Sigmoid colon (tissue), 6 donors: ENCODE measurements at regions not wholly inside any gene's neighbourhood (a gene's known extent, or its start where the extent isn't known, plus 50 kb on each side); places are given as distances from the start of the nearest gene placed in this dataset.
"Not testable (repeated sequence)": the region's sequence is repeated elsewhere in the genome, so short reads cannot be mapped to it uniquely, and the experiment has no call there.

Source experiments
- DNase-seq: peaks from one replicate; pipeline ENCODE4 v3.0.0-alpha.2; 2019
- H3K27ac ChIP-seq, 4 donors: fragments of 200-600 bp; sonication (generic); one replicate each; pipeline ENCODE4 v1.5.1; 2016 to 2019; ENCODE audit warnings: mild to moderate bottlenecking in 1 of 4
- H3K27me3 ChIP-seq, 3 donors: fragments of 200-600 bp; sonication (generic); one replicate each; pipeline ENCODE4 v1.5.1; 2019; ENCODE audit warnings: mild to moderate bottlenecking in 1 of 3
- H3K36me3 ChIP-seq, 4 donors: fragments of 200-600 bp; sonication (generic); one replicate each; pipeline ENCODE4 v1.5.1; 2016 to 2019
- H3K4me1 ChIP-seq, 4 donors: fragments of 200-600 bp; sonication (generic); one replicate each; pipeline ENCODE4 v1.5.1; 2017 to 2019
- H3K4me3 ChIP-seq, 4 donors: fragments of 200-600 bp; sonication (generic); one replicate each; pipeline ENCODE4 v1.5.1; 2017 to 2019; ENCODE audit warnings: mild to moderate bottlenecking in 2 of 4, moderate library complexity in 1 of 4
- H3K9me3 ChIP-seq, 4 donors: fragments of 200-600 bp in 3 of 4; sonication (generic) in 3 of 4; one replicate each; pipeline versions ENCODE4 v1.5.1 to v1.6.1; 2013 to 2019
- EP300 ChIP-seq, 4 donors: sonication (generic); formaldehyde crosslinking; IDR thresholded peaks; one replicate each; pipeline ENCODE4 v1.6.1; 2017; ENCODE audit warnings: antibody characterized with exemption in 4 of 4
- POLR2A ChIP-seq, 2 donors: fragments of 450-650 bp; IDR thresholded peaks; one replicate each; pipeline ENCODE4 v1.6.1; 2016; ENCODE audit warnings: antibody characterized with exemption in 2 of 2, mild to moderate bottlenecking in 2 of 2, moderate library complexity in 2 of 2
- POLR2AphosphoS5 ChIP-seq, 4 donors: sonication (generic); formaldehyde crosslinking; IDR thresholded peaks; one replicate each; pipeline ENCODE4 v1.6.1; 2017; ENCODE audit warnings: antibody characterized with exemption in 4 of 4
- WGBS, 2 donors: extraction: QIAGEN DNeasy Blood & Tissue Kit; methylation state at CpG; one replicate each; pipeline ENCODE4 v1.1.7; 2013; 5-methylcytosine and 5-hydroxymethylcytosine counted together
- intact Hi-C: fragments of 100-400 bp; cut with DNase I; formaldehyde crosslinking; loops from one replicate; pipeline ENCODE4 v1.15.1; 2023
- TF ChIP-seq, protein P1 (sequence below), 4 experiments: fragments of 450-650 bp in 3 of 4; fragments of 200-600 bp in 1 of 4; IDR thresholded peaks; one replicate each; pipeline ENCODE4 v1.5.1; 2016 to 2019; ENCODE audit warnings: antibody characterized with exemption in 4 of 4, mild to moderate bottlenecking in 3 of 4, moderate library complexity in 2 of 4
- donor health status: healthy with polysubstance abuse.
- donor health status: healthy.

- no peak for DNase-seq
- Histone ChIP-seq H3K27me3 (no peaks in the 10 kb centered on the region), H3K4me3 (no peak overlapping the region), H3K9me3 (no peaks in the 10 kb centered on the region), H3K27ac (no peak overlapping the region), H3K36me3 (no peaks in the 10 kb centered on the region), H3K4me1 (no peaks in the 10 kb centered on the region)
- WGBS, 2 donors = 88 to 94% methylated on average over 5 of the region's 5 CpGs
- TF ChIP-seq POLR2A (IDR thresholded peaks at IDR 0.05) = no peak
- TF ChIP-seq POLR2AphosphoS5 (IDR thresholded peaks at IDR 0.05) = no peak
- TF ChIP-seq, protein P1, sequence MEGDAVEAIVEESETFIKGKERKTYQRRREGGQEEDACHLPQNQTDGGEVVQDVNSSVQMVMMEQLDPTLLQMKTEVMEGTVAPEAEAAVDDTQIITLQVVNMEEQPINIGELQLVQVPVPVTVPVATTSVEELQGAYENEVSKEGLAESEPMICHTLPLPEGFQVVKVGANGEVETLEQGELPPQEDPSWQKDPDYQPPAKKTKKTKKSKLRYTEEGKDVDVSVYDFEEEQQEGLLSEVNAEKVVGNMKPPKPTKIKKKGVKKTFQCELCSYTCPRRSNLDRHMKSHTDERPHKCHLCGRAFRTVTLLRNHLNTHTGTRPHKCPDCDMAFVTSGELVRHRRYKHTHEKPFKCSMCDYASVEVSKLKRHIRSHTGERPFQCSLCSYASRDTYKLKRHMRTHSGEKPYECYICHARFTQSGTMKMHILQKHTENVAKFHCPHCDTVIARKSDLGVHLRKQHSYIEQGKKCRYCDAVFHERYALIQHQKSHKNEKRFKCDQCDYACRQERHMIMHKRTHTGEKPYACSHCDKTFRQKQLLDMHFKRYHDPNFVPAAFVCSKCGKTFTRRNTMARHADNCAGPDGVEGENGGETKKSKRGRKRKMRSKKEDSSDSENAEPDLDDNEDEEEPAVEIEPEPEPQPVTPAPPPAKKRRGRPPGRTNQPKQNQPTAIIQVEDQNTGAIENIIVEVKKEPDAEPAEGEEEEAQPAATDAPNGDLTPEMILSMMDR (IDR thresholded peaks at IDR 0.05) = no peak
- no peak for TF ChIP-seq EP300 (IDR thresholded peaks at IDR 0.05)
- intact Hi-C loops = no loop called here
These were observed 225.9 kb downstream of the OXSM start for GRCh38 chr3:26015752-26016151.

GRCh38 chr3:26018889-26019288 lies 229.0 kb downstream of the OXSM start:
- no peak for DNase-seq
- 69 to 89% methylated on average over 1 of the region's 1 CpG for whole genome bisulfite sequencing, 2 donors
- Histone ChIP-seq H3K9me3 (no peaks in the 10 kb centered on the region), H3K4me1 (no peaks in the 10 kb centered on the region), H3K27me3 (no peaks in the 10 kb centered on the region), H3K36me3 (no peaks in the 10 kb centered on the region), H3K27ac (no peak overlapping the region), H3K4me3 (no peak overlapping the region)
- TF ChIP-seq POLR2AphosphoS5 (IDR thresholded peaks at IDR 0.05) (no peak), POLR2A (IDR thresholded peaks at IDR 0.05) (no peak), EP300 (IDR thresholded peaks at IDR 0.05) (no peak)
- TF ChIP-seq, protein P1 (IDR thresholded peaks at IDR 0.05) = no peak
- intact Hi-C loops = no loop called here

DNA sequence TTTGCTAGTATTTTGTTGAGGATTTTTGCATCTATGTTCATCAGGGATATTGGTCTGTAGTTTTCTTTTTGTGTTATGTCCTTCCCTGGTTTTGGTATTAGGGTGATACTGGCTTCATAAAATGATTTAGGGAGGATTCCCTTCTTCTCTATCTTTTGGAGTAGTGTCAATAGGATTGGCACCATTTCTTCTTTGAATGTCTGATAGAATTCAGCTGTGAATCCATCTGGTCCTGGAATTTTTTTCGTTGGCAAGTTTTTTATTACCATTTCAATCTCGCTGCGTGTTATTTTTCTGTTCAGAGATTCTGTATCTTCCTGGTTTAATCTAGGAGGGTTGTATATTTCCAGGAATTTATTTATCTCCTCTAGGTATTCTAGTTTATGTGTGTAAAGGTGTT lies 234.3 kb downstream of the OXSM start:
- 75 to 87% methylated on average over 3 of the region's 3 CpGs for WGBS, 2 donors
- H3K27ac ChIP-seq, H3K36me3 ChIP-seq, DNase-seq, H3K4me3 ChIP-seq, H3K4me1 ChIP-seq, H3K27me3 ChIP-seq, intact Hi-C loops, H3K9me3 ChIP-seq: not testable (repeated sequence)

GRCh38 chr3:26029321-26029720 lies 239.4 kb downstream of the OXSM start:
- Histone ChIP-seq H3K27ac (no peak overlapping the region), H3K9me3 (peaks cover 0 to 3% (median 1%) of the 10 kb centered on the region in 4 donors), H3K4me1 (no peaks in the 10 kb centered on the region), H3K4me3 (no peak overlapping the region), H3K36me3 (no peaks in the 10 kb centered on the region), H3K27me3 (no peaks in the 10 kb centered on the region)
- no peak for TF ChIP-seq POLR2A (IDR thresholded peaks at IDR 0.05)
- TF ChIP-seq, protein P1 (IDR thresholded peaks at IDR 0.05) = no peak
- no peak for TF ChIP-seq POLR2AphosphoS5 (IDR thresholded peaks at IDR 0.05)
- TF ChIP-seq EP300 (IDR thresholded peaks at IDR 0.05) = no peak
- DNase-seq = no peak
- WGBS, 2 donors = 79 to 90% methylated on average over 2 of the region's 2 CpGs
- intact Hi-C loops = no loop called here

DNA sequence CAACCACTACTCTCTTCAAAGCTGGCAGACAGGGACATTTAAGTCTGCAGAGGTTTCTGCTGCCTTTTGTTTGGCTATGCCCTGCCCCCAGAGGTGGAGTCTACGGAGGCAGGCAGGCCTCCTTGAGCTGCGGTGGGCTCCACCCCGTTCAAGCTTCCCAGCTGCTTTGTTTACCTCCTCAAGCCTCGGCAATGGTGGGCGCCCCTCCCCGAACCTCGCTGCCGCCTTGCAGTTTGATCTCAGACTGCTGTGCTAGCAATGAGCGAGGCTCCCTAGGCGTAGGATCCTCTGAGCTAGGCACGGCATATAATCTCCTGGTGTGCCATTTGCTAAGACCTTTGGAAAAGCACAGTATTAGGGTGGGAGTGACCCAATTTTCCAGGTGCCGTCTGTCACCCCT lies 252.2 kb downstream of the OXSM start:
- H3K27ac ChIP-seq, H3K4me1 ChIP-seq, intact Hi-C loops, DNase-seq, H3K9me3 ChIP-seq, H3K4me3 ChIP-seq, H3K27me3 ChIP-seq, H3K36me3 ChIP-seq: not testable (repeated sequence)
- 87 to 92% methylated on average over 12 of the region's 12 CpGs for WGBS, 2 donors

GRCh38 chr3:26049951-26050350 lies 260.1 kb downstream of the OXSM start:
- WGBS, 2 donors = 57 to 73% methylated on average over 1 of the region's 1 CpG
- Histone ChIP-seq H3K27me3 (no peaks in the 10 kb centered on the region), H3K4me1 (no peaks in the 10 kb centered on the region), H3K27ac (no peak overlapping the region), H3K9me3 (peaks cover 0 to 3% (median 0%) of the 10 kb centered on the region in 4 donors), H3K4me3 (no peak overlapping the region), H3K36me3 (no peaks in the 10 kb centered on the region)
- TF ChIP-seq, protein P1 (IDR thresholded peaks at IDR 0.05) = no peak
- TF ChIP-seq POLR2A (IDR thresholded peaks at IDR 0.05) = no peak
- no peak for TF ChIP-seq EP300 (IDR thresholded peaks at IDR 0.05)
- no peak for TF ChIP-seq POLR2AphosphoS5 (IDR thresholded peaks at IDR 0.05)
- no peak for DNase-seq
- intact Hi-C loops = no loop called here
